Thyroid gland (tissue), 4 donors: ENCODE measurements at regions not wholly inside any gene's neighbourhood (a gene's known extent, or its start where the extent isn't known, plus 50 kb on each side); places are given as distances from the start of the nearest gene placed in this dataset.

Experiments
- POLR2A ChIP-seq, 2 donors: fragments of 450-650 bp; IDR thresholded peaks; one replicate each; pipeline ENCODE4 v1.6.1; 2017; ENCODE audit warnings: antibody characterized with exemption in 2 of 2, mild to moderate bottlenecking in 2 of 2, moderate library complexity in 1 of 2
- TF ChIP-seq, protein P1 (sequence below), 6 experiments: fragments of 200-600 bp in 3 of 6; fragments of 450-650 bp in 3 of 6; sonication (generic) in 3 of 6; IDR thresholded peaks; one replicate each; pipeline ENCODE4 v1.5.1; 2016 to 2019; ENCODE audit warnings: antibody characterized with exemption in 6 of 6, mild to moderate bottlenecking in 2 of 6, inconsistent platforms in 1 of 6, moderate library complexity in 1 of 6

DNA sequence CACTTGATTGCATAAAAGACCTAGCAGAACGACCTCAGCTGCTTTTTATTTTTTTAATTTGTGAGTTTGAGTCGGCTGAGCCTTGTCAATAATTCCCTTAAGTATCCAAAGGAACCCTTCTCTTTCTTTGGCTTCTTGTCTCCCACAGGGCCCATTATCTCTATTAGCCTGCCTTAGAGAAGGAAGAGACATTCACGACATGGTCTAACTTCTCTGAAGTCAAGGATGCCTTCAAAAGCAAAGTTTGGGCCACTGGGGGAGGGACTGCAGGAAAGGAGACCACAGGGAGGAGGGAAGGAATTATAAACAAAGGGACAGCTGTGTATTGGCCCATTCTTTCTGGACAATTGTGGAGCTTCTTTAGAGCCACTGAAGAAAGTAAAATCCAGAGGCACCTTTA lies 126.4 kb downstream of the BRMS1L start:
- no peak for TF ChIP-seq POLR2A (IDR thresholded peaks at IDR 0.05)
- TF ChIP-seq, protein P1, sequence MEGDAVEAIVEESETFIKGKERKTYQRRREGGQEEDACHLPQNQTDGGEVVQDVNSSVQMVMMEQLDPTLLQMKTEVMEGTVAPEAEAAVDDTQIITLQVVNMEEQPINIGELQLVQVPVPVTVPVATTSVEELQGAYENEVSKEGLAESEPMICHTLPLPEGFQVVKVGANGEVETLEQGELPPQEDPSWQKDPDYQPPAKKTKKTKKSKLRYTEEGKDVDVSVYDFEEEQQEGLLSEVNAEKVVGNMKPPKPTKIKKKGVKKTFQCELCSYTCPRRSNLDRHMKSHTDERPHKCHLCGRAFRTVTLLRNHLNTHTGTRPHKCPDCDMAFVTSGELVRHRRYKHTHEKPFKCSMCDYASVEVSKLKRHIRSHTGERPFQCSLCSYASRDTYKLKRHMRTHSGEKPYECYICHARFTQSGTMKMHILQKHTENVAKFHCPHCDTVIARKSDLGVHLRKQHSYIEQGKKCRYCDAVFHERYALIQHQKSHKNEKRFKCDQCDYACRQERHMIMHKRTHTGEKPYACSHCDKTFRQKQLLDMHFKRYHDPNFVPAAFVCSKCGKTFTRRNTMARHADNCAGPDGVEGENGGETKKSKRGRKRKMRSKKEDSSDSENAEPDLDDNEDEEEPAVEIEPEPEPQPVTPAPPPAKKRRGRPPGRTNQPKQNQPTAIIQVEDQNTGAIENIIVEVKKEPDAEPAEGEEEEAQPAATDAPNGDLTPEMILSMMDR (IDR thresholded peaks at IDR 0.05), result no peak
